PC-3 (cell line): ENCODE measurements at regions not wholly inside any gene's neighbourhood (a gene's known extent, or its start where the extent isn't known, plus 50 kb on each side); places are given as distances from the start of the nearest gene placed in this dataset.

Experiments
- ATAC-seq: fragments of 200-7000 bp; cut with Tn5 transposase; 2 replicates; pipeline ENCODE4 v1.9.1; 2020; ENCODE audit warnings: mild to moderate bottlenecking, moderate library complexity
- BruUV-seq: library from RNA; stranded (reverse); fragments of 400-500 nt; replicated peaks from 2 replicates; lab custom pipeline; 2021; lab: Mats Ljungman, UMichigan
- CTCF ChIA-PET: fragments of 300-600 bp; sonication (Branson Sonifier 250); formaldehyde crosslinking; loops from one replicate; lab custom pipeline; 2022; ENCODE audit warnings: antibody characterized with exemption; lab: Charles Lee
- POLR2A ChIA-PET: fragments of 300-600 bp; sonication (Branson Sonifier 250); formaldehyde crosslinking; loops from one replicate; lab custom pipeline; 2022; ENCODE audit warnings: antibody characterized with exemption; ENCODE audit not compliant: unreplicated experiment; lab: Charles Lee
- DNase-seq: peaks from one replicate; pipeline ENCODE4 v3.0.0-alpha.2; 2015
- H2AFZ ChIP-seq: fragments of 300-600 bp; sonication (generic); 2 replicates; pipeline ENCODE4 v1.6.0; 2016; ENCODE audit warnings: antibody characterized with exemption, low read length
- H3F3A ChIP-seq: fragments of 300-600 bp; sonication (generic); one replicate; pipeline ENCODE4 v1.6.0; 2017; ENCODE audit warnings: antibody characterized with exemption, low read length, control low read depth, mild to moderate bottlenecking; ENCODE audit not compliant: unreplicated experiment
- H3K27ac ChIP-seq: fragments of 300-600 bp; sonication (generic); 2 replicates; pipeline ENCODE4 v1.5.1; 2016; ENCODE audit warnings: mild to moderate bottlenecking, low read length
- H3K27me3 ChIP-seq: fragments of 300-600 bp; sonication (generic); 2 replicates; pipeline ENCODE4 v1.6.1; 2016; ENCODE audit warnings: low read length, mixed read lengths
- H3K36me3 ChIP-seq: fragments of 300-600 bp; sonication (generic); 2 replicates; pipeline ENCODE4 v1.6.1; 2016; ENCODE audit warnings: low read depth, mixed run types, low read length, mixed read lengths
- H3K4me1 ChIP-seq: fragments of 300-600 bp; sonication (generic); 2 replicates; pipeline ENCODE4 v1.5.1; 2016; ENCODE audit warnings: low read length; ENCODE audit not compliant: insufficient read depth
- H3K4me2 ChIP-seq: fragments of 300-600 bp; sonication (generic); 2 replicates; pipeline ENCODE4 v1.6.0; 2016; ENCODE audit warnings: low read length
- H3K4me3 ChIP-seq: fragments of 300-600 bp; sonication (generic); 2 replicates; pipeline ENCODE4 v1.5.1; 2016; ENCODE audit warnings: mild to moderate bottlenecking, low read length, mixed read lengths
- H3K79me2 ChIP-seq: fragments of 300-600 bp; sonication (generic); 2 replicates; pipeline ENCODE4 v1.6.1; 2017; ENCODE audit warnings: low read length, mixed read lengths
- H3K9ac ChIP-seq: fragments of 300-600 bp; sonication (generic); 2 replicates; pipeline ENCODE4 v1.6.0; 2016; ENCODE audit warnings: mild to moderate bottlenecking, low read length
- H3K9me2 ChIP-seq: fragments of 300-600 bp; sonication (generic); replicated peaks from 2 replicates; pipeline ENCODE4 v1.6.1; 2016; ENCODE audit warnings: mixed run types, low read length, mixed read lengths
- H3K9me3 ChIP-seq: fragments of 300-600 bp; sonication (generic); 2 replicates; pipeline ENCODE4 v1.6.1; 2016; ENCODE audit warnings: low read length, mixed read lengths
- H4K20me1 ChIP-seq: fragments of 300-600 bp; sonication (generic); 2 replicates; pipeline ENCODE4 v1.6.1; 2016; ENCODE audit warnings: low read length, mixed read lengths
- CTCF ChIP-seq: fragments of 300-600 bp; sonication (generic); conservative IDR thresholded peaks from 2 replicates; pipeline ENCODE4 v1.5.1; 2017; ENCODE audit warnings: antibody characterized with exemption, low read depth, mild to moderate bottlenecking, low read length
- EZH2 ChIP-seq: fragments of 300-600 bp; sonication (generic); IDR thresholded peaks from one replicate; pipeline ENCODE4 v1.6.1; 2017; ENCODE audit warnings: antibody characterized with exemption, mild to moderate bottlenecking, low read length; ENCODE audit not compliant: unreplicated experiment
- EZH2phosphoT487 ChIP-seq: fragments of 300-600 bp; sonication (generic); IDR thresholded peaks from 2 replicates; pipeline ENCODE4 v1.6.1; 2018; ENCODE audit warnings: mild to moderate bottlenecking, antibody characterized with exemption, low read length, borderline replicate concordance
- intact Hi-C: fragments of 100-400 bp; cut with micrococcal nuclease; formaldehyde crosslinking; loops from 2 replicates; pipeline ENCODE4 v1.9.0; 2023

DNA sequence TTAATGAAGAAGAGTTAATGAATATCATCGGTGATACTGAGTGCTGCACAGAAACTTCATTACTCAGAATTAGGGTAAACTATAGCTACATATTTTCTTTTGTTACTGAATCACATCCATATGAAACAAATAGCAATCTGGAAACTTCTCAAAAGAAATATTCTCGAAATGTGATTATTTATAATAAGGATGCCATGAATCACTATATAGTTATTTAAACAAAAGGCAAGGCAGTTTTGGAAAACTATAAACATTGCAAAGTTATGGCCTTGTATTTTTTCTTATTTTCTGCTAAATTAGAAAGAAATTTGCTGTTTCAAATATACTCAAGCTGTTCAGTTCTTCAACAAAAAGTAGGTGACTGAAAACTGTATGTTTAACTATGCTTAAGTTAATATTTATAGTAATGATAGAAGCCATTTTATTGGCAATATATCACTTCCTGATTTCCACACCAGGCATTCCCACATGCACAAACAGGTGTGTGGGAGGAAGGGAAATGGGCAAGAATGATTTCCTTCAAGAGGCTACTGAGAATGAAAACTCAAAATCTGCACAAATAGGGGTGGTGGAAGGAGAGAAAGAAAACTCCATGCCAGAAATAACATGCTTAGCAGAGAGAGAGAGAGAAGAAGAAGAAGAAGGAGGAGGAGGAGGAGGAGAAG lies 74.5 kb upstream of the FRY start:
- ChIA-PET POLR2A (no interaction called here), CTCF (no interaction called here)
- BruUV-seq = no TSS peak
- Histone ChIP-seq H2AFZ (no peak overlapping the region), H3K27me3 (no peaks in the 10 kb centered on the region), H3K4me3 (no peak overlapping the region), H3K9me3 (no peaks in the 10 kb centered on the region), H3F3A (no peaks in the 10 kb centered on the region), H3K4me2 (no peak overlapping the region), H3K27ac (no peak overlapping the region), H3K36me3 (no peaks in the 10 kb centered on the region), H3K4me1 (no peaks in the 10 kb centered on the region), H3K9ac (no peak overlapping the region), H3K79me2 (no peaks in the 10 kb centered on the region), H3K9me2 (no peaks in the 10 kb centered on the region), H4K20me1 (no peaks in the 10 kb centered on the region)
- DNase-seq (no peak), ATAC-seq (no peak)
- TF ChIP-seq EZH2 = no peak
- TF ChIP-seq EZH2phosphoT487 = no peak
- no peak for TF ChIP-seq CTCF
- intact Hi-C loops = no loop called here

GRCh38 chr13:31957772-31958171 lies 73.8 kb upstream of the FRY start:
- no peak overlapping the region for H3K4me2 ChIP-seq
- CTCF ChIA-PET = no interaction called here
- intact Hi-C loops = no loop called here
- no peaks in the 10 kb centered on the region for H3K27me3 ChIP-seq
- no peak overlapping the region for H3K9ac ChIP-seq
- H3K9me2 ChIP-seq = no peaks in the 10 kb centered on the region
- TF ChIP-seq EZH2phosphoT487 = no peak
- no peak for TF ChIP-seq EZH2
- no peak for TF ChIP-seq CTCF
- POLR2A ChIA-PET = no interaction called here
- no peaks in the 10 kb centered on the region for H4K20me1 ChIP-seq
- no peaks in the 10 kb centered on the region for H3K36me3 ChIP-seq
- no peaks in the 10 kb centered on the region for H3K9me3 ChIP-seq
- H3K4me1 ChIP-seq = no peaks in the 10 kb centered on the region
- no peaks in the 10 kb centered on the region for H3K79me2 ChIP-seq
- BruUV-seq = no TSS peak
- no peak overlapping the region for H2AFZ ChIP-seq
- no peaks in the 10 kb centered on the region for H3F3A ChIP-seq
- no peak for DNase-seq
- H3K27ac ChIP-seq = no peak overlapping the region
- no peak for ATAC-seq
- no peak overlapping the region for H3K4me3 ChIP-seq

- no peak overlapping the region for H2AFZ ChIP-seq
- H3K27ac ChIP-seq = no peak overlapping the region
- no peaks in the 10 kb centered on the region for H3F3A ChIP-seq
- no peaks in the 10 kb centered on the region for H4K20me1 ChIP-seq
- H3K4me1 ChIP-seq = no peaks in the 10 kb centered on the region; the same call in 1 of the 2 replicates
- H3K9me3 ChIP-seq = no peaks in the 10 kb centered on the region
- no TSS peak for BruUV-seq
- H3K4me2 ChIP-seq = no peak overlapping the region
- no peak overlapping the region for H3K4me3 ChIP-seq
- no peaks in the 10 kb centered on the region for H3K79me2 ChIP-seq
- H3K36me3 ChIP-seq = no peaks in the 10 kb centered on the region
- H3K9ac ChIP-seq = no peak overlapping the region
- CTCF ChIA-PET = no interaction called here
- no peaks in the 10 kb centered on the region for H3K27me3 ChIP-seq
- ATAC-seq (no peak), DNase-seq (no peak)
- POLR2A ChIA-PET = no interaction called here
- no peaks in the 10 kb centered on the region for H3K9me2 ChIP-seq
- TF ChIP-seq EZH2 (no peak), EZH2phosphoT487 (no peak), CTCF (no peak)
- intact Hi-C loops = no loop called here
Measured at GRCh38 chr13:31962731-31963370, 68.7 kb upstream of the FRY start.
